Liver (tissue), 3 donors: ENCODE measurements at regions not wholly inside any gene's neighbourhood (a gene's known extent, or its start where the extent isn't known, plus 50 kb on each side); places are given as distances from the start of the nearest gene placed in this dataset.

ENCODE experiments used
- CTCF ChIP-seq: fragments of 150-350 bp; IDR thresholded peaks from 2 replicates; pipeline ENCODE4 v1.5.1; 2017; ENCODE audit warnings: improper control_type of control experiment, low read depth, low read length; ENCODE audit not compliant: missing input control
- GABPA ChIP-seq, 2 donors: IDR thresholded peaks in 1 of 2; conservative IDR thresholded peaks in 1 of 2; 2 replicates each; pipeline ENCODE4 v1.6.1; 2016; ENCODE audit warnings: antibody characterized with exemption in 2 of 2, mild to moderate bottlenecking in 1 of 2, moderate library complexity in 1 of 2
- MAX ChIP-seq: IDR thresholded peaks from 2 replicates; pipeline ENCODE4 v1.6.1; 2016; ENCODE audit warnings: antibody characterized with exemption
- REST ChIP-seq: IDR thresholded peaks from 2 replicates; pipeline ENCODE4 v1.6.1; 2016; ENCODE audit warnings: antibody characterized with exemption, mild to moderate bottlenecking
- RXRA ChIP-seq, 2 donors: IDR thresholded peaks; 2 replicates each; pipeline ENCODE4 v1.6.1; 2017 to 2018; ENCODE audit warnings: antibody characterized with exemption in 2 of 2, mild to moderate bottlenecking in 1 of 2
- donor health status: healthy.
- donor health status: healthy.

GRCh38 chr15:98405013-98405412, 243.3 kb upstream of the IGF1R start:
- no peak for TF ChIP-seq CTCF
- no peak for TF ChIP-seq REST
- no peak for TF ChIP-seq RXRA (IDR thresholded peaks at IDR 0.05)
- no peak for TF ChIP-seq GABPA (IDR thresholded peaks at IDR 0.05 in 1 of 2, conservative IDR thresholded peaks at IDR 0.05 in 1 of 2)
- TF ChIP-seq MAX, result no peak
